GM18951 (cell line): ENCODE measurements at regions not wholly inside any gene's neighbourhood (a gene's known extent, or its start where the extent isn't known, plus 50 kb on each side); places are given as distances from the start of the nearest gene placed in this dataset.

Experiments
- POLR2A ChIP-seq: IDR thresholded peaks from 4 replicates; pipeline ENCODE4 v1.6.1; 2011; ENCODE audit warnings: mild to moderate bottlenecking; ENCODE audit not compliant: insufficient read length, insufficient read depth; ENCODE audit errors: extremely low read depth
- in situ Hi-C: fragments of 300-500 bp; cut with MboI; formaldehyde crosslinking; loops from one replicate; pipeline ENCODE4 v1.12.0; 2022; ENCODE audit warnings: low sequenced_read_pairs, mixed read lengths, inconsistent platforms; ENCODE audit not compliant: unreplicated experiment

DNA sequence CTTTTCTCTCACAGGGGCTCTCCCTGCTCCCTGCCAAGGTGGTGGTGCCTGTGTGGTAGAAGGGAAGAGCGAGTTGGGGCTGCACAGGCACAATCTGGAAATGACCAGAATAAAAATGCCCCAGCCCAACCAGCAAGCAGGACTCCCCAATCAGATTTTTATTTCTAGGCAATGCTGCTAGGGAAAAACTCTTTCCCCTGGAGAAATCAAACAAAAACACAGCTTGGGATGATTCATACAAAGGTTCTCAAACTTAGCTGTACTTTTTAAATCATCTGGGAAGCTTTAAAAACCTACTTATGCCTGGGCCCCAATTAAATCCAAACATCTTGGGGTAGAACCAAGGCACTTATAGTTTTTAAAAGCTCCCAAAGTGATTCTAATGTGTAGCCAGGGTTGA, 243.2 kb downstream of the HTR7 start:
- in situ Hi-C loops: no loop called here
- no peak for TF ChIP-seq POLR2A

GRCh38 chr10:90621577-90621976, 236.3 kb downstream of the HTR7 start:
- in situ Hi-C loops: no loop called here
- no peak for TF ChIP-seq POLR2A

- in situ Hi-C loops: no loop called here
- no peak for TF ChIP-seq POLR2A
Observed at GRCh38 chr10:90635111-90635765, 222.6 kb downstream of the HTR7 start.

DNA sequence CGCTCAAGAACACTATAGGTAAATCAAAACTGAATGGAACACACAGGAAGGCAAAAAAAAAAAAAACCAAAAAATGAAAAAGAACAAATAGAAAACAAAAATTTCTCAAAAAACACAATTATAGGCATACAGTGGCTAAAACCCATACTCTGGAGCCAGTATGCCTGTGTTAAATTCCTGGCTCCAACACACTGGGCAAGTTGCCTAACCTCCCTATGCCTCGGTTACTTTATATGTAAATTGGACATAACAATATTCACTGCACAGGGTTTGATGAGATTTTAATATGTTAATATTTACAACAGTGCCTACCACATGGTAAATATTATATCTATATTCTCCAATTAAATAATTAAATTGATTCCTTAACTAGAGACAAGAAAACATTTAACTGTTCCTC, 217.1 kb downstream of the HTR7 start:
- no peak for TF ChIP-seq POLR2A
- in situ Hi-C loops: no loop called here

GRCh38 chr10:90641731-90642130, 216.1 kb downstream of the HTR7 start:
- TF ChIP-seq POLR2A: no peak
- in situ Hi-C loops: no loop called here

- TF ChIP-seq POLR2A: no peak
- in situ Hi-C loops: no loop called here
Observed at GRCh38 chr10:90642136-90642535, 215.7 kb downstream of the HTR7 start.

GRCh38 chr10:90642650-90643049, 215.2 kb downstream of the HTR7 start:
- in situ Hi-C loops: no loop called here

DNA sequence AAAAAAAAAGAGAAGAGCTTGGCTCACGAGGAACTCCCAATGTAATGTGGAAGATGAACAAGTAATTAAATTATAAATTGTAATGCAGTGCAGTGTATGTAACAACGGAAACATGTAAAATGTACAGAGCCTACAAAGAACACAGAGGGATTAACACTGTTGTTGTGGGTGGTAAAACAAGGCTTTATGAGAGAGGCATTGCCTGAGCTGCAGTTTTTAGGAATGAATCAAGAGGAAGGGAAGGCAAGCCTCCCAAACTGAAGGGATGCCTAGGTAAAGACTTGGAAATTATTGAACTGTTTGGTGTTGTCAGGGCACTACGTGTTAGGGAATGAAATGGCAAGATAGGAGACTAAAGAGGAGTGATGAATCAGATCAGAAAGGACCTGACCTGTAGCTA, 213.7 kb downstream of the HTR7 start:
- in situ Hi-C loops: no loop called here
- TF ChIP-seq POLR2A: no peak

More at GRCh38 chr10:90642650-90643049, 215.2 kb downstream of the HTR7 start:
- TF ChIP-seq POLR2A: no peak

DNA sequence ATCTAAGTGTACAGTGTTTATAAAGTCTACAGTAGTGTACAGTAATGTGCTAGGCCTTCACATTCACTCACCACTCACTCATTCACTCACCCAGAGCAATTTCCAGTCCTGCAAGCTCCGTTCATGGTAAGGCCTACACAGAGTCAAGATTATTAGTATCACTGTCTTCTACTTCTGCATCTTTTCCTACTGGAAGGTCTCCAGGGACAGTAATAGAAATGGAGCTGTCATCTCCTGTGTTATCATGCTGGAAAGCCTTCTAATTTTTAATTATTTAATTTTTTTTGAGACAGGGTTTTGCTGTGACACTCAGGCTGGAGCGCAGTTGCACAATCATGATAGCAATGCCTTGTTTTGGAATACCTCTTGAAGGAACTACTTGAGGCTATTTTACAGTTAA, 207.0 kb downstream of the HTR7 start:
- no peak for TF ChIP-seq POLR2A
- in situ Hi-C loops: no loop called here

- in situ Hi-C loops: no loop called here
- TF ChIP-seq POLR2A: no peak
Observed at GRCh38 chr10:90652519-90652918, 205.3 kb downstream of the HTR7 start.

DNA sequence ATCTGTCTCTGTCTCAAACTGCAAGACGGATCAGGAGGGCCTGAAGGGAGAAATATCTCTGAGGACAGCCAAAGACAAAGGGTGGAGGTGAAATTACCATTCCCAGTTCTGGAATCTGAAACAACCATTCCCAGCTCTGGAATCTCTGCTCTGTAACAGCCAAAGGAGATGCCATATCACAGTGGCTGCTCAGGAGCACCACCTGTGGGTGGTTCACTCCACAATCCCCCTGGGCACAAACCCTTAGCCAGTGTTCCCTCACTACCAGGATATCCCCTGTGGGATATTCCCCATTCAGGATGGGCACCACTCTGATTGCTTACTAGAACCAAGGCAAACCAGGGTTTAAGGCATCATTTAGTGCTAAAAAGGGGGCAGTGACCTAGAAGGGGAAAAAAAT, 199.0 kb downstream of the HTR7 start:
- in situ Hi-C loops: no loop called here
- TF ChIP-seq POLR2A: no peak

- in situ Hi-C loops: no loop called here
- TF ChIP-seq POLR2A: no peak
Observed at GRCh38 chr10:90665905-90666662, 191.8 kb downstream of the HTR7 start.

DNA sequence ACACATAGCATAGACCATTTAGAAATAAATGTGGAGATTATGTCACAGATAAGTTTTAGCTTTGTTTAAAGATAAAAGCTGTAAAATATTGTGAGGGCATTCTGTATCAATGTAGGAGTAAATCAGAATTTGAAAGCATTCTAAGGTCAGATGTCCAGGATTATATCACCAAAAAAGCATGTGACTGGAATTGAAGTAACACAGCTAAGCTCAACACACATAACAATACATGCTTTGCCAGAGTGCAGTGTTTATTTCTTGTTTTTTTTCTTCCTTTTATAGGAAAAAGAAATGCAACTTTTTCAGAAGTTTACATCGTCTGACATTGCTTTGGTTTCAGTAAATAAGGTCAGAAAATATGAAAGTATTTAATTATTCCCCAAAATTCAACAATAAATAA, 183.4 kb downstream of the HTR7 start:
- in situ Hi-C loops: no loop called here
- TF ChIP-seq POLR2A: no peak

- no peak for TF ChIP-seq POLR2A
- in situ Hi-C loops: no loop called here
Observed at GRCh38 chr10:90674928-90675327, 182.9 kb downstream of the HTR7 start.

GRCh38 chr10:90675621-90676020, 182.2 kb downstream of the HTR7 start:
- in situ Hi-C loops: no loop called here
- no peak for TF ChIP-seq POLR2A
